Trophoblast cell (in vitro differentiated cells and primary cell): ENCODE measurements at regions not wholly inside any gene's neighbourhood (a gene's known extent, or its start where the extent isn't known, plus 50 kb on each side); places are given as distances from the start of the nearest gene placed in this dataset.

ENCODE experiments used
- DNase-seq, 2 donors: peaks; one replicate each; pipeline ENCODE4 v3.0.0-alpha.2; 2016
- H2AFZ ChIP-seq: 2 replicates; pipeline ENCODE4 v1.6.1; 2013; ENCODE audit warnings: low read length, moderate library complexity, mild to moderate bottlenecking; ENCODE audit not compliant: insufficient read depth, poor library complexity
- H2AK5ac ChIP-seq: 2 replicates; pipeline ENCODE4 v1.6.1; 2013; ENCODE audit warnings: mild to moderate bottlenecking, low read length
- H2BK120ac ChIP-seq: 2 replicates; pipeline ENCODE4 v1.6.1; 2013; ENCODE audit warnings: low read length, mild to moderate bottlenecking, moderate library complexity; ENCODE audit not compliant: insufficient read depth, poor library complexity
- H2BK12ac ChIP-seq: 2 replicates; pipeline ENCODE4 v1.6.1; 2013; ENCODE audit warnings: mild to moderate bottlenecking, low read length, moderate library complexity
- H2BK5ac ChIP-seq: 2 replicates; pipeline ENCODE4 v1.6.1; 2013; ENCODE audit warnings: low read length, low read depth, moderate library complexity, mild to moderate bottlenecking; ENCODE audit not compliant: poor library complexity
- H3K14ac ChIP-seq: 2 replicates; pipeline ENCODE4 v1.6.1; 2013; ENCODE audit warnings: mild to moderate bottlenecking, low read length
- H3K18ac ChIP-seq: 2 replicates; pipeline ENCODE4 v1.6.1; 2013; ENCODE audit warnings: mild to moderate bottlenecking, low read length
- H3K23ac ChIP-seq: 2 replicates; pipeline ENCODE4 v1.6.1; 2013; ENCODE audit warnings: low read length
- H3K27ac ChIP-seq: 2 replicates; pipeline ENCODE4 v1.5.1; 2013; ENCODE audit warnings: low read depth, mild to moderate bottlenecking, inconsistent platforms, low read length, moderate library complexity
- H3K27me3 ChIP-seq: 2 replicates; pipeline ENCODE4 v1.6.1; 2013; ENCODE audit warnings: inconsistent platforms, mild to moderate bottlenecking, low read length, moderate library complexity; ENCODE audit not compliant: insufficient read depth
- H3K36me3 ChIP-seq, 2 experiments: 1 replicate in 1 of 2; 2 replicates in 1 of 2; pipeline ENCODE4 v1.6.1; 2013; ENCODE audit warnings: low read length in 2 of 2, mild to moderate bottlenecking in 2 of 2, moderate library complexity in 1 of 2; ENCODE audit not compliant: insufficient read depth in 2 of 2, control insufficient read depth in 1 of 2
- H3K4ac ChIP-seq: 2 replicates; pipeline ENCODE4 v1.6.1; 2013; ENCODE audit warnings: low read depth, mild to moderate bottlenecking, low read length, moderate library complexity
- H3K4me1 ChIP-seq, 2 experiments: 1 replicate in 1 of 2; 2 replicates in 1 of 2; pipeline ENCODE4 v1.6.1; 2013; ENCODE audit warnings: low read length in 2 of 2, mild to moderate bottlenecking in 2 of 2, moderate library complexity in 1 of 2; ENCODE audit not compliant: insufficient read depth in 2 of 2, control insufficient read depth in 1 of 2
- H3K4me2 ChIP-seq: 2 replicates; pipeline ENCODE4 v1.6.1; 2013; ENCODE audit warnings: inconsistent platforms, mild to moderate bottlenecking, low read length, moderate library complexity
- H3K4me3 ChIP-seq: 2 replicates; pipeline ENCODE4 v1.5.1; 2013; ENCODE audit warnings: mild to moderate bottlenecking, low read depth, low read length, inconsistent platforms
- H3K79me1 ChIP-seq: one replicate; pipeline ENCODE4 v1.6.1; 2013; ENCODE audit warnings: low read length
- H3K79me2 ChIP-seq: 2 replicates; pipeline ENCODE4 v1.6.1; 2013; ENCODE audit warnings: low read length, mild to moderate bottlenecking; ENCODE audit not compliant: control insufficient read depth, insufficient read depth, poor library complexity
- H3K9ac ChIP-seq: 2 replicates; pipeline ENCODE4 v1.6.1; 2013; ENCODE audit warnings: mild to moderate bottlenecking, low read length
- H3K9me3 ChIP-seq: 2 replicates; pipeline ENCODE4 v1.6.1; 2013; ENCODE audit warnings: low read depth, mild to moderate bottlenecking, control low read depth, inconsistent platforms, low read length; ENCODE audit not compliant: insufficient read depth
- H4K12ac ChIP-seq: 2 replicates; pipeline ENCODE4 v1.6.1; 2013; ENCODE audit warnings: low read depth, mild to moderate bottlenecking, low read length, moderate library complexity
- H4K8ac ChIP-seq: 2 replicates; pipeline ENCODE4 v1.6.1; 2013; ENCODE audit warnings: low read depth, mild to moderate bottlenecking, low read length, moderate library complexity
- H4K91ac ChIP-seq: one replicate; pipeline ENCODE4 v1.6.1; 2013; ENCODE audit warnings: low read depth, mild to moderate bottlenecking, low read length, moderate library complexity
- WGBS: extraction: QIAGEN DNeasy Blood & Tissue Kit; methylation state at CpG from one replicate; pipeline ENCODE4 v1.1.7; 2013; ENCODE audit warnings: missing lambda C conversion rate; ENCODE audit not compliant: insufficient read length, insufficient coverage; ENCODE audit errors: extremely low coverage; 5-methylcytosine and 5-hydroxymethylcytosine counted together

DNA sequence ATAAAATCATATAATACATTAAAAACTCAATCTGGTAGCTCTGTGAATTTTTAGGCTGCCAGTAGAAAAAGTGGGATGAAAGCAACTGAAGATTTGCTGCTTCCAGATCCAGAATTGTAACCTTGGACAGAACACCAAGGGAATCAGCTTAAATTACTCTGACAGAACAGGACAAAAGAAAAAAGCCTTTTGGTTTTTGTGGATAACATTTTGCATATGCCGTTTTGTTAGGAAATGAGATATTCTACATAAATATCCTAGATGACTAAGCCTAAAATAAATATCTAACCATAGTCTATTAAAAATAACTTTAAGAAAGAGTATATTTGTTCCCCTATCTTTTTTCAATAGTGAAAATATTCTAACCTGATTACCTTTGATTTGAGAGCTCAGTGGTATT, 148.7 kb upstream of the DOCK10 start:
- Histone ChIP-seq H3K27me3 (no peaks in the 10 kb centered on the region), H3K79me1 (no peaks in the 10 kb centered on the region), H4K8ac (no peak overlapping the region), H2AFZ (no peak overlapping the region), H3K9me3 (no peaks in the 10 kb centered on the region), H3K9ac (no peak overlapping the region), H3K79me2 (no peaks in the 10 kb centered on the region), H3K36me3 (no peaks in the 10 kb centered on the region), H2BK120ac (no peak overlapping the region), H3K4me2 (no peak overlapping the region), H4K12ac (no peak overlapping the region), H3K18ac (no peak overlapping the region), H3K27ac (no peak overlapping the region), H3K4me3 (no peak overlapping the region), H2BK12ac (no peak overlapping the region), H2AK5ac (no peak overlapping the region), H3K14ac (no peak overlapping the region), H2BK5ac (no peak overlapping the region), H3K4me1 (no peaks in the 10 kb centered on the region), H4K91ac (no peak overlapping the region), H3K4ac (no peak overlapping the region), H3K23ac (no peak overlapping the region)
- no peak for DNase-seq
- no CpG with 5 or more reads among the region's 1 CpG for WGBS

DNA sequence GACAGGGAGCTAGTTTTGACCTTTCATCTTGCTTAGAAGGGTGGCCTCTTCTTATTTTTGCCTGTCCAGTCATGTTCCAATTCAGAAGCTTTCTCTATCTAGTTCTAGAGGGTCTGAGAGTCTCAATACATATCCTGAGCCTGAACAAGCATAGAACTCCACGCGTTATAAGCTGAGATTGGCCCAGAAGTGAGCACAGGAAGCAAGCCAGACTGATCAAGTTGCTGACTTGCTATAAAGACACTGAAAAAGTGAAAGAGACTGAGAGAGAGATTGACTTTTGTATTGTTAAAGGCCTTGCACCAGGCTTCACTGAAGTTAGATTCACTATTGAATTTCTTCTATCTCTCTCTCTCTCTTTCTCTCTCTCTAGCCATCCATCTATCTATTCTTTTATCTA, 142.7 kb upstream of the DOCK10 start:
- no peak overlapping the region for H4K8ac ChIP-seq

DNA sequence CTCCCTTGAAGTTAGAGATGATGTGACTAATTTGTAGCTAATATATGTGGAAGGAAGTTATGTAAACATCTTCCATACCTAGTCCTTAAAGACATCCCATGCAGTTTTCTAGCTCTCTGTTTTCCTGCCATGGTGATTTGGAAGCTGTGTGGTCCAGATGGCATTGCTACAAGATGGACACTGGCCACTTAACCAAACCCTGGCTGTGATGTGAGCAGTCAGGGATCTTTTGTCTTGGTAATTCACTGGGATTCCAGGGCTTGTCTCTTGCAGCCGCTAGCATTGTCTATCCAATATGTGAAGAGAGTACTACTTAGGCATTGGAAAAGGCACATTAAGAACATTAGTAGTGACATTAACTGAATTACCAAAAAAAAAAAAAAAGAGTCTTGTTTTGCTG, 139.9 kb upstream of the DOCK10 start:
- Histone ChIP-seq H3K23ac (no peak overlapping the region), H2BK120ac (no peak overlapping the region), H3K9ac (peak overlapping the region; percentile 76), H3K4me1 (peaks cover 0 to under 1% of the 10 kb centered on the region in 2 experiments), H4K91ac (no peak overlapping the region), H3K36me3 (no peaks in the 10 kb centered on the region), H3K18ac (no peak overlapping the region), H2BK5ac (no peak overlapping the region), H3K4me3 (no peak overlapping the region), H2AFZ (no peak overlapping the region), H3K27me3 (no peaks in the 10 kb centered on the region), H3K9me3 (no peaks in the 10 kb centered on the region), H2BK12ac (no peak overlapping the region), H3K4me2 (no peak overlapping the region), H2AK5ac (no peak overlapping the region), H4K8ac (no peak overlapping the region), H3K14ac (no peak overlapping the region), H3K79me2 (no peaks in the 10 kb centered on the region), H3K27ac (no peak overlapping the region), H3K79me1 (no peaks in the 10 kb centered on the region), H4K12ac (no peak overlapping the region), H3K4ac (no peak overlapping the region)
- DNase-seq = no peak
- no CpG with 5 or more reads among the region's 1 CpG for WGBS

More for the DNA sequence above, 142.7 kb upstream of the DOCK10 start:
- Histone ChIP-seq H3K27ac (no peak overlapping the region), H3K18ac (no peak overlapping the region), H3K79me1 (no peaks in the 10 kb centered on the region), H3K36me3 (no peaks in the 10 kb centered on the region), H3K9ac (no peak overlapping the region), H3K4ac (no peak overlapping the region), H2BK12ac (no peak overlapping the region), H3K27me3 (no peaks in the 10 kb centered on the region), H3K79me2 (no peaks in the 10 kb centered on the region), H3K4me1 (no peaks in the 10 kb centered on the region), H3K9me3 (no peaks in the 10 kb centered on the region), H3K4me2 (no peak overlapping the region), H3K23ac (no peak overlapping the region), H2AK5ac (no peak overlapping the region), H2BK5ac (no peak overlapping the region), H3K4me3 (no peak overlapping the region), H2BK120ac (no peak overlapping the region), H4K91ac (no peak overlapping the region), H3K14ac (no peak overlapping the region), H4K12ac (no peak overlapping the region), H2AFZ (no peak overlapping the region)
- no CpG with 5 or more reads among the region's 2 CpGs for whole genome bisulfite sequencing
- DNase-seq = no peak

DNA sequence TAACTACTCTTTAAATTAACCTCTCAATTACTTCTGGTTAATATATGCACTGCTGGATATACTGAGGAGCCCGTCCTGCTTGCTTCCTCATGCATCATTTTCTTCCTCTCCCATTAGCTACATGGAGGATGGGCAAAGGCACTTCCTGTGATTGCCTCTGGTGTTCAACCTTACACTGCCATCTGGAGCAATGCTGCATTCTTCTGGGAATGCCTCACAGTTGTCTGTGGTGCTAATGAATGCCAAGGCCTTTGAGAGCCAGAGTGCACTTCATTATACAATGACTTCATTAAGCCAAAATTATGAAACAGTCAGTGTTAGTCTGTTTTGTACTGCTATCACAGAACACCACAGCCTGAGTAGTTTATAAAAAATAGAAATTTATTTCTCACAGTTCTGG, 134.8 kb upstream of the DOCK10 start:
- Histone ChIP-seq H3K79me2 (no peaks in the 10 kb centered on the region), H3K27me3 (no peaks in the 10 kb centered on the region)
- WGBS = no CpG with 5 or more reads among the region's 1 CpG

More for the DNA sequence above, 134.8 kb upstream of the DOCK10 start:
- Histone ChIP-seq H3K4ac (no peak overlapping the region), H2AFZ (no peak overlapping the region), H4K91ac (no peak overlapping the region), H3K27ac (no peak overlapping the region), H4K8ac (no peak overlapping the region), H2AK5ac (no peak overlapping the region), H3K18ac (no peak overlapping the region), H3K23ac (no peak overlapping the region), H3K4me2 (no peak overlapping the region), H3K9me3 (no peaks in the 10 kb centered on the region), H3K14ac (no peak overlapping the region), H3K9ac (no peak overlapping the region), H3K79me1 (no peaks in the 10 kb centered on the region), H2BK5ac (no peak overlapping the region), H4K12ac (no peak overlapping the region), H3K4me3 (no peak overlapping the region), H3K36me3 (no peaks in the 10 kb centered on the region), H3K4me1 (peaks cover 0 to 2% of the 10 kb centered on the region in 2 experiments), H2BK12ac (no peak overlapping the region), H2BK120ac (no peak overlapping the region)
- no peak for DNase-seq
